ENCODE measurements at regions not wholly inside any gene's neighbourhood (a gene's known extent, or its start where the extent isn't known, plus 50 kb on each side); places are given as distances from the start of the nearest gene placed in this dataset.
"Not testable (repeated sequence)": the region's sequence is repeated elsewhere in the genome, so short reads cannot be mapped to it uniquely, and the experiment has no call there.

- H3K36me3 Mint-ChIP-seq (ENCODE audit: insufficient read depth in 2 of 2); H3K27me3 Mint-ChIP-seq (ENCODE audit: low read depth); ATAC-seq (replicated peaks in 1 of 2); H3K27ac Mint-ChIP-seq; DNase-seq; H3K9me3 Mint-ChIP-seq; H3K4me3 Mint-ChIP-seq: not testable (repeated sequence)
- peaks cover 16% of the 10 kb centered on the region for H3K4me1 Mint-ChIP-seq (ENCODE audit: low read depth)
Observed at GRCh38 chr2:203641865-203642264, 64.6 kb upstream of the CD28 start.

- not testable (repeated sequence) for H3K4me3 Mint-ChIP-seq; H3K36me3 Mint-ChIP-seq (ENCODE audit: insufficient read depth in 2 of 2); H3K4me1 Mint-ChIP-seq (ENCODE audit: low read depth); H3K27ac Mint-ChIP-seq; DNase-seq; ATAC-seq (replicated peaks in 1 of 2); H3K9me3 Mint-ChIP-seq; H3K27me3 Mint-ChIP-seq (ENCODE audit: low read depth)
Observed at GRCh38 chr2:203642841-203643240, 63.6 kb upstream of the CD28 start.

GRCh38 chr2:203645831-203646230 is 60.6 kb upstream of the CD28 start:
- ATAC-seq (replicated peaks in 1 of 2) (no peak), DNase-seq (no peak)
- Mint-ChIP-seq H3K27me3 (ENCODE audit: low read depth) (no peaks in the 10 kb centered on the region), H3K4me3 (no peak overlapping the region), H3K27ac (no peak overlapping the region), H3K9me3 (no peaks in the 10 kb centered on the region), H3K36me3 (ENCODE audit: insufficient read depth in 2 of 2) (no peaks in the 10 kb centered on the region), H3K4me1 (ENCODE audit: low read depth) (peaks cover 11% of the 10 kb centered on the region)

- H3K36me3 Mint-ChIP-seq (ENCODE audit: insufficient read depth in 2 of 2), result no peaks in the 10 kb centered on the region
Observed at GRCh38 chr2:203646266-203646864, 60.1 kb upstream of the CD28 start.

GRCh38 chr2:203646961-203647360 is 59.5 kb upstream of the CD28 start:
- Mint-ChIP-seq H3K4me3 (no peak overlapping the region), H3K36me3 (ENCODE audit: insufficient read depth in 2 of 2) (no peaks in the 10 kb centered on the region), H3K4me1 (ENCODE audit: low read depth) (peaks cover 22% of the 10 kb centered on the region), H3K27ac (no peak overlapping the region), H3K27me3 (ENCODE audit: low read depth) (no peaks in the 10 kb centered on the region), H3K9me3 (no peaks in the 10 kb centered on the region)
- DNase-seq, result no peak
- ATAC-seq (replicated peaks in 1 of 2), result no peak

More at GRCh38 chr2:203646266-203646864, 60.1 kb upstream of the CD28 start:
- Mint-ChIP-seq H3K27ac (no peak overlapping the region), H3K9me3 (no peaks in the 10 kb centered on the region), H3K4me1 (ENCODE audit: low read depth) (peaks cover 16% of the 10 kb centered on the region), H3K4me3 (no peak overlapping the region), H3K27me3 (ENCODE audit: low read depth) (no peaks in the 10 kb centered on the region)
- no peak for DNase-seq
- ATAC-seq (replicated peaks in 1 of 2), result no peak

- H3K27me3 Mint-ChIP-seq (ENCODE audit: low read depth), result no peaks in the 10 kb centered on the region
- DNase-seq (no peak), ATAC-seq (replicated peaks in 1 of 2) (no peak)
- no peak overlapping the region for H3K27ac Mint-ChIP-seq
- H3K9me3 Mint-ChIP-seq, result no peaks in the 10 kb centered on the region
- no peaks in the 10 kb centered on the region for H3K36me3 Mint-ChIP-seq (ENCODE audit: insufficient read depth in 2 of 2)
- peaks cover 22% of the 10 kb centered on the region for H3K4me1 Mint-ChIP-seq (ENCODE audit: low read depth)
- no peak overlapping the region for H3K4me3 Mint-ChIP-seq
Observed at GRCh38 chr2:203647579-203647978, 58.9 kb upstream of the CD28 start.

- H3K27me3 Mint-ChIP-seq (ENCODE audit: low read depth), result no peaks in the 10 kb centered on the region
- no peaks in the 10 kb centered on the region for H3K9me3 Mint-ChIP-seq
- no peak for ATAC-seq (replicated peaks in 1 of 2)
- no peak for DNase-seq
- H3K4me3 Mint-ChIP-seq, result no peak overlapping the region
- H3K4me1 Mint-ChIP-seq (ENCODE audit: low read depth), result peaks cover 25% of the 10 kb centered on the region
- no peaks in the 10 kb centered on the region for H3K36me3 Mint-ChIP-seq (ENCODE audit: insufficient read depth in 2 of 2)
- no peak overlapping the region for H3K27ac Mint-ChIP-seq
Observed at GRCh38 chr2:203648273-203648672, 58.2 kb upstream of the CD28 start.

- Mint-ChIP-seq H3K27me3 (ENCODE audit: low read depth) (no peaks in the 10 kb centered on the region), H3K4me1 (ENCODE audit: low read depth) (peaks cover 29% of the 10 kb centered on the region), H3K9me3 (no peaks in the 10 kb centered on the region), H3K36me3 (ENCODE audit: insufficient read depth in 2 of 2) (no peaks in the 10 kb centered on the region), H3K27ac (no peak overlapping the region), H3K4me3 (no peak overlapping the region)
- DNase-seq, result no peak
- no peak for ATAC-seq (replicated peaks in 1 of 2)
Observed at GRCh38 chr2:203649176-203649814, 57.1 kb upstream of the CD28 start.

GRCh38 chr2:203650860-203651613 is 55.4 kb upstream of the CD28 start:
- no peak overlapping the region for H3K27ac Mint-ChIP-seq
- no peak overlapping the region for H3K4me3 Mint-ChIP-seq

GRCh38 chr2:203651621-203652020 is 54.8 kb upstream of the CD28 start:
- ATAC-seq (replicated peaks in 1 of 2) (no peak), DNase-seq (no peak)
- H3K9me3 Mint-ChIP-seq, result no peaks in the 10 kb centered on the region
- H3K36me3 Mint-ChIP-seq (ENCODE audit: insufficient read depth in 2 of 2), result no peaks in the 10 kb centered on the region
- peaks cover 47% of the 10 kb centered on the region for H3K4me1 Mint-ChIP-seq (ENCODE audit: low read depth)
- no peak overlapping the region for H3K4me3 Mint-ChIP-seq
- no peak overlapping the region for H3K27ac Mint-ChIP-seq
- no peaks in the 10 kb centered on the region for H3K27me3 Mint-ChIP-seq (ENCODE audit: low read depth)

More at GRCh38 chr2:203650860-203651613, 55.4 kb upstream of the CD28 start:
- DNase-seq, result peak in 1 of 2 donors; percentile 10
- Mint-ChIP-seq H3K4me1 (ENCODE audit: low read depth) (peaks cover 44% of the 10 kb centered on the region), H3K9me3 (no peaks in the 10 kb centered on the region), H3K27me3 (ENCODE audit: low read depth) (no peaks in the 10 kb centered on the region), H3K36me3 (ENCODE audit: insufficient read depth in 2 of 2) (no peaks in the 10 kb centered on the region)
- ATAC-seq (replicated peaks in 1 of 2), result peak; percentile 74 to 81

GRCh38 chr2:203654826-203655225 is 51.6 kb upstream of the CD28 start:
- no peak for ATAC-seq (replicated peaks in 1 of 2)
- no peaks in the 10 kb centered on the region for H3K9me3 Mint-ChIP-seq
- H3K4me1 Mint-ChIP-seq (ENCODE audit: low read depth), result peaks cover 60% of the 10 kb centered on the region
- no peaks in the 10 kb centered on the region for H3K36me3 Mint-ChIP-seq (ENCODE audit: insufficient read depth in 2 of 2)
- DNase-seq, result no peak
- no peak overlapping the region for H3K4me3 Mint-ChIP-seq
- H3K27ac Mint-ChIP-seq, result peak overlapping the region; percentile 50
- H3K27me3 Mint-ChIP-seq (ENCODE audit: low read depth), result no peaks in the 10 kb centered on the region

GRCh38 chr2:203656522-203657287 is 49.7 kb upstream of the CD28 start:
- no peak for DNase-seq
- no peak for ATAC-seq (replicated peaks in 1 of 2)
- Mint-ChIP-seq H3K4me1 (ENCODE audit: low read depth) (peaks cover 54% of the 10 kb centered on the region), H3K4me3 (no peak overlapping the region), H3K9me3 (no peaks in the 10 kb centered on the region), H3K36me3 (ENCODE audit: insufficient read depth in 2 of 2) (no peaks in the 10 kb centered on the region), H3K27ac (no peak overlapping the region), H3K27me3 (ENCODE audit: low read depth) (no peaks in the 10 kb centered on the region)
